Activated T-helper 1 cell treated with anti-CD3 and anti-CD28 coated beads, Interleukin-12 subunit alpha, Interleukin-12 subunit beta, Interleukin-2, Interleukin-4 antibody, amounts not matched to agents 30 ng/mL and 10 ng/mL and 1 ng/mL, durations not matched to agents 14 hours and 24 hours and 36 hours (primary cell): ENCODE measurements at regions not wholly inside any gene's neighbourhood (a gene's known extent, or its start where the extent isn't known, plus 50 kb on each side); places are given as distances from the start of the nearest gene placed in this dataset.

ENCODE experiments used
- DNase-seq: peaks from one replicate; pipeline ENCODE4 v3.0.0; 2021; ENCODE audit warnings: low spot score
- H3K27ac Mint-ChIP-seq: one replicate; pipeline ENCODE4 v1.8.0; 2021; ENCODE audit warnings: mild to moderate bottlenecking, mixed read lengths
- H3K27me3 Mint-ChIP-seq: one replicate; pipeline ENCODE4 v1.8.0; 2022; ENCODE audit warnings: mild to moderate bottlenecking, moderate library complexity, mixed read lengths; ENCODE audit not compliant: insufficient read depth
- H3K36me3 Mint-ChIP-seq: one replicate; pipeline ENCODE4 v1.8.0; 2021; ENCODE audit warnings: low read depth, mixed read lengths
- H3K4me1 Mint-ChIP-seq: one replicate; pipeline ENCODE4 v1.8.0; 2021; ENCODE audit warnings: low read depth, mixed read lengths
- H3K4me3 Mint-ChIP-seq: one replicate; pipeline ENCODE4 v1.8.0; 2021; ENCODE audit warnings: mild to moderate bottlenecking, moderate library complexity, mixed read lengths
- H3K9me3 Mint-ChIP-seq: one replicate; pipeline ENCODE4 v1.8.0; 2021; ENCODE audit warnings: mixed read lengths
- intact Hi-C: fragments of 100-400 bp; cut with micrococcal nuclease; formaldehyde crosslinking; loops from one replicate; pipeline ENCODE4 v1.15.1; 2024

DNA sequence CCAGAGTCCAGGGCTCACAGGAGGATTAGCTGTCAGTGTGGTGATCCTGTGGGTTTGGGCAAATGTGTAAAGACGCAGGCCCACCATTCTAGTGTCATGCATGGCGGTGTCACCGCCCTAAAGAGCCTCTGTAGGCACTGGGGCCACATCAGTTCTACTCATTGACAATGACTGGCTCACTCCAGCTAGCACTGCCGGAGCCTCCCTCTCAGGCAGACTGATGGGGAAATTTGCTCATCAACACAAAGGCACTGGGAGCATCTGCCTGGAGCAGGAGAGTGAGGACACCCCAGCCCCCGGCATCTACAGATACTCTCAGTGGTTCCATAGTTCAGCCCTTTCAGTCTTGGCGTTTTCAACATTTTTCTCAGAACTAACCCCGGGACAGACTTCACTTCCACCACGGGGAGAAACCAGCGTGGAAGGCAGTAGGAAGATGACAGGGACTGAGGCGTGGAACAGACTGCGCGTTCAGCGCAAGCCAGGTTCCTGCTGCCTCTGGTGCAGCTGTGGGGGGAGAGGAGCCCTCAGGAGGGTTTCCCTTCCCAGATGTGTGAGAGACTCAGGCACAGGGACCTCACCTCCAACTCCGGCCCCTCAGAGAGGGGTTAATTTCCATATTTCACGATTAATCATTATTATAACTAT lies 256.6 kb downstream of the RBFOX3 start:
- no peaks in the 10 kb centered on the region for H3K36me3 Mint-ChIP-seq

GRCh38 chr17:79353548-79353947 lies 257.3 kb downstream of the RBFOX3 start:
- Mint-ChIP-seq H3K9me3 (no peaks in the 10 kb centered on the region), H3K27ac (no peak overlapping the region), H3K4me1 (no peaks in the 10 kb centered on the region), H3K4me3 (no peak overlapping the region), H3K27me3 (no peaks in the 10 kb centered on the region), H3K36me3 (no peaks in the 10 kb centered on the region)
- intact Hi-C loops, result no loop called here
- no peak for DNase-seq

More for the DNA sequence above, 256.6 kb downstream of the RBFOX3 start:
- Mint-ChIP-seq H3K4me1 (no peaks in the 10 kb centered on the region), H3K9me3 (no peaks in the 10 kb centered on the region), H3K27me3 (no peaks in the 10 kb centered on the region), H3K4me3 (no peak overlapping the region), H3K27ac (no peak overlapping the region)
- intact Hi-C loops, result no loop called here
- no peak for DNase-seq

DNA sequence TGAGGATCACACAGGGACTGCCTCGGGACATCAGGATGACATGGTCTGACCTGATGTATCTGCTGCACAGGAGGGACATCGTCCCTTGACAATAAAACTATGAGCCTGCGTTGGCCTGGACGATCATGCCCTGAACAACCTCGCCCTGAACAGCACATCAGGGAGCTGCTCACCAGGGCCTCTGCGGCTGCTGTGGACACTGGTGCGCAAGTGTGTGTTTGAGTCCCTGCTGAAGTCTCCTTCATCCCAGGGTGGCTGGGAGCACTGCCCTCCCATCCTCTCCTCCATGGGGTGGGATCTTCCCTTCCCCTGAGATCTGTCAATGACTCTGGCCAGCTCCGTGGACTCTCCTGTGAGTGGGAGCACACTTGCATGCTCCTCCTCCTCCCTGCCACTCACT lies 257.8 kb downstream of the RBFOX3 start:
- intact Hi-C loops, result no loop called here
- Mint-ChIP-seq H3K27ac (no peak overlapping the region), H3K27me3 (peaks cover 3% of the 10 kb centered on the region), H3K4me3 (no peak overlapping the region), H3K36me3 (no peaks in the 10 kb centered on the region), H3K9me3 (no peaks in the 10 kb centered on the region), H3K4me1 (no peaks in the 10 kb centered on the region)
- no peak for DNase-seq

GRCh38 chr17:79350533-79350932 lies 260.3 kb downstream of the RBFOX3 start:
- Mint-ChIP-seq H3K4me3 (no peak overlapping the region), H3K4me1 (no peaks in the 10 kb centered on the region), H3K27ac (no peak overlapping the region), H3K36me3 (no peaks in the 10 kb centered on the region), H3K9me3 (no peaks in the 10 kb centered on the region), H3K27me3 (peaks cover 13% of the 10 kb centered on the region)
- DNase-seq, result no peak
- intact Hi-C loops, result no loop called here

DNA sequence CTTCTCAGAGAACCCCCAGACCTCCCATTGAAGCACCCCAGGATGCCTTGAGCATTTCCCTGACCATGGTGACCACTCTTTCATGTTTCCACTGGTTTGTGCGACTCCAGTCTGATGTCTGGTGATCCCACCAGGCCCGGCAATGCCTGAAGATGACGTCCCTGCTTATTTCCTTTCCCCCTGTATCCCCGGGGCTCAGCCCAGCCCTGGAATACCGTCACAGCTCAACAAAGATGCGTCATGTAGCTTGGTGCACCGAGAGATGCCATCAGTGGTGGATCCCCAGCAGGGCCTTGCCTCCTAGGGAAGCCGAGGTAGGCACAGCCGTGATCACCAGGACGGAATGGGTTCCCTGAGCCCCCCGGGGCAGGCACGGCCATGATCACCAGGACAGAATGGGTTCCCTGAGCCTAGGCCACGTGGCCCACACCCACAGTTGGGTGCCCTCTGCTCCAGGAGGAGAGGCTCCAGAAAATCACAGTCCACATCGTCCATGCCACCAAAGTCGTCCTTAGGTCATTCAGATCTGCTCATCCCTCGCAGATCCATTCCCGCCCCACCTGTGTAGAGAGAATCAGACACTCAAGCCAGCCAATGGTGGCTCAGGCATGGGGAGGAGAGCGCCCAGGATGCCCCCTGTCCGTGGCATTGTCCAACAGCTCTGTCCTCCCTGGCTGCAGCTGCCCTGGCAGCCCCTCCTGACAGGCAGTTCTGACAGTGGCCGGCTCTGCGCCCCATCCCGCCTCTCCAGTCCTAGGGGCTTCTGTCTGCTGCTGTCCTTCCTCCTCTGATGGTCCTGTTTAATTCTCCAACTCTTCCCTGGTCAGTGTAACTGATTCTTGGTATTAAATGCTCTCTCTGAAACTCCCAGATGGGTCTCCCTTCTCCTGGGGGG lies 261.1 kb downstream of the RBFOX3 start:
- intact Hi-C loops, result no loop called here
- H3K36me3 Mint-ChIP-seq, result no peaks in the 10 kb centered on the region
- peaks cover 15% of the 10 kb centered on the region for H3K27me3 Mint-ChIP-seq
- no peak for DNase-seq
- H3K4me3 Mint-ChIP-seq, result no peak overlapping the region
- no peaks in the 10 kb centered on the region for H3K9me3 Mint-ChIP-seq
- H3K4me1 Mint-ChIP-seq, result no peaks in the 10 kb centered on the region
- no peak overlapping the region for H3K27ac Mint-ChIP-seq

DNA sequence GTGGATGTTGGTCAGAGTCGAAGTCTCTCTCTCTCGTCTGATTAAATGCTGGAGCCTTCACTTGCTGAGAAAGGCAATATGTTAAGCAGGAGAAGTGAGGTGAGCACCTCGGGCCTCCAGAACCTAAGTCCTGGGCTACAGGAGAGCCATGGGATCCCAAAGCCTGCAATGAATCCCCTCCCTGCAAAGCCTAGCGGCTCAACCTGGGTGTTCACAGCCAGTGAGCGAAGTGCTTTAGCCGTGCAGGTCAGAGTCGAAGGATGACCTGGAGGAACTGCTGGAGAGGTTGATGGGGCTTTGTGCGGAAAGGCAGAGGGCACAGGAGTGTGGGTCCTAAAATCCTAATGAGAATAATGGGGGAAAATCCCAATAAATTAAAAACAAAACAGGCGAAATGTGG lies 267.8 kb downstream of the ENGASE start:
- no peak for DNase-seq
- Mint-ChIP-seq H3K4me1 (no peaks in the 10 kb centered on the region), H3K4me3 (no peak overlapping the region), H3K27me3 (peaks cover 6% of the 10 kb centered on the region), H3K9me3 (no peaks in the 10 kb centered on the region), H3K27ac (no peak overlapping the region), H3K36me3 (no peaks in the 10 kb centered on the region)
- intact Hi-C loops, result no loop called here

DNA sequence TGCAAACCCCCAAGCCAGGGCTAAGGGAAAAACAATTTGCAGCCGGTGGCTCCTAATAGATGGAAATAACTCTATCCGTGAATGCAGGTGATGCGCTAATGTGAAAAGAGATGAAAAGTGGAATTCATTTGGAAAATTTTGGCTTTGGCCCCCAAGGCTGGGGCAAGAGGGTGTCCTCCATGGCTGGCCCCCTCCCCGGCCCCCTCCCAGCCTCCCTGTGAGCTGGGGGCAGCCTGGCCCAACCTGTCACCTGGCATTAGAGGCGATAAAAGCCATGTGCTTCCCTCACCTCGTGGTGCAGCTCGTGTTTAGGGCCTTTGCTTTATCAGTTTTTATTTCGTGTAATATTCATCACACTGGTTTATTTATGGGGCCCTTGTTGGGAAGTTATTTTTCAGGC lies 267.2 kb downstream of the ENGASE start:
- Mint-ChIP-seq H3K4me1 (no peaks in the 10 kb centered on the region), H3K9me3 (no peaks in the 10 kb centered on the region), H3K4me3 (no peak overlapping the region), H3K36me3 (no peaks in the 10 kb centered on the region), H3K27ac (no peak overlapping the region), H3K27me3 (peaks cover 2% of the 10 kb centered on the region)
- no peak for DNase-seq
- intact Hi-C loops, result no loop called here

DNA sequence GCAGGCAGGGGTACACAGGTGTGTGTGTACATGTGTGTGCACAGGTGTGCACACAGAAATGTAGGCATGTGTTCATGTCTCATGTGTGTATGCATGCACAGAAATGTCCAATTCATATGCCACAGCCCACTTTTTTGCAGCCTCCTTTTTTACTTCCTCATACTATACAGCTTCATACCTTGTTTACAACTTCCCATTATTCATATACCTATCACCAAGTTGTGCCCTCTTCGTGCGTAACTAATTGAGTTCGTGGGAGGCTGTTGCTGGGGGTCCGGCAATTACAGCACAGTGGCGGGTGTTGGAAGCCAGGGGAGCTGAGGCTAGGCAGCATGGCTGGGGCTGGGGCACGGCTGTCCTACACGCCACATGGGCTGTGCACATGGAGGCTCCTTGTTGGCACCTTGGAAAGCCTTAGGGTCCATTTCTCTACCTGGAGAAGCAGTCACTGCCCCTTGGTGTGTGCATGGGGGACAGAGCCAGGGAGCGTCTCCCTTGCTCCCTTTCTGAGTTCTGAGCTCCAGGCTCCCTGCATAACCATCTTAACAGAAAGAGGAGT lies 266.7 kb downstream of the ENGASE start:
- H3K36me3 Mint-ChIP-seq, result no peaks in the 10 kb centered on the region
- H3K4me1 Mint-ChIP-seq, result no peaks in the 10 kb centered on the region
- no peaks in the 10 kb centered on the region for H3K9me3 Mint-ChIP-seq
- no peak overlapping the region for H3K27ac Mint-ChIP-seq
- H3K4me3 Mint-ChIP-seq, result no peak overlapping the region
- DNase-seq, result no peak
- intact Hi-C loops, result no loop called here
- H3K27me3 Mint-ChIP-seq, result peaks cover 2% of the 10 kb centered on the region

GRCh38 chr17:79340333-79341221 lies 266.0 kb downstream of the ENGASE start:
- intact Hi-C loops, result no loop called here

DNA sequence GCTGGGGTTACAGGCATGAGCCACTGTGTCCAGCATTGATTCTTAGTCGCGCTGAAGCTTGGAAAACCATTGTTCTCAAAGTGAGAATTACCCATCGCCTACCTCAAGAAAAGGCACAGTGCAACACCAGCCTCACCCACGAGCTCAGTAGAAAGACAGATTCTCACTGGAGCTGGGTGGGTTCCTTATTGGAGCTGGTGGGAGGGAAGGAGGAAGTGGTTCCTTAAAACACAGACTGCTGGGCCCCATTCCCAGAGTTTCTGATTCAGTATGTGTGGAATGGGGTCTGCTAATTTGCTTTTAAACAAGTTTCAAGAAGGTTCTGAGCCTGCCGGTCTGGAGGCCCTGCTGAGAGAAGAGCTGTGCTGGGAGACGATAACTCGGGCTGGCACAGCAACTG lies 264.7 kb downstream of the ENGASE start:
- intact Hi-C loops, result no loop called here

More at GRCh38 chr17:79340333-79341221, 266.0 kb downstream of the ENGASE start:
- Mint-ChIP-seq H3K36me3 (no peaks in the 10 kb centered on the region), H3K27me3 (peaks cover 2% of the 10 kb centered on the region), H3K27ac (no peak overlapping the region), H3K4me1 (no peaks in the 10 kb centered on the region), H3K4me3 (no peak overlapping the region), H3K9me3 (no peaks in the 10 kb centered on the region)
- no peak for DNase-seq

GRCh38 chr17:79338604-79339003 lies 264.0 kb downstream of the ENGASE start:
- Mint-ChIP-seq H3K4me3 (no peak overlapping the region), H3K9me3 (no peaks in the 10 kb centered on the region), H3K27me3 (no peaks in the 10 kb centered on the region), H3K36me3 (no peaks in the 10 kb centered on the region), H3K4me1 (no peaks in the 10 kb centered on the region), H3K27ac (no peak overlapping the region)
- DNase-seq, result no peak
- intact Hi-C loops, result no loop called here

More for the DNA sequence above, 264.7 kb downstream of the ENGASE start:
- Mint-ChIP-seq H3K36me3 (no peaks in the 10 kb centered on the region), H3K9me3 (no peaks in the 10 kb centered on the region), H3K27ac (no peak overlapping the region), H3K27me3 (no peaks in the 10 kb centered on the region), H3K4me1 (no peaks in the 10 kb centered on the region), H3K4me3 (no peak overlapping the region)
- no peak for DNase-seq

DNA sequence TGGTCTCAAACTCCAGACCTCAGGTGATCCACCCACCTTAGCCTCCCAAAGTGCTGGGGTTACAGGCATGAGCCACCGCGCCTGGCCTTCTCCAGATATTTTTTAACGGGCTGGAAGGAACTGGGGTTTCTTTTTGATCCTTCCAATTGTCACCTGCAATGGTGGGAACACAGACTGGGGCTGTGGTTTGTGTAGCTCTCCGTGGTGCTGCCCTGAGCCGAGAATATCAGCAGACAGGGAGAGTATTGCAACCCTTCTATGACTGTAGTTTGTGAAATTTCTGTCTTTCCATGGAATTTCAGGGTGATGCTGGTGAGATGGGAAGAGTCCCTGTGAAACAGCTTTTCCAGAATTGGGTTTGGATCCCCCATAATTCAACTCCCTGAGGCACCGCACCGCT lies 263.5 kb downstream of the ENGASE start:
- Mint-ChIP-seq H3K36me3 (no peaks in the 10 kb centered on the region), H3K4me1 (no peaks in the 10 kb centered on the region), H3K9me3 (no peaks in the 10 kb centered on the region), H3K27me3 (no peaks in the 10 kb centered on the region), H3K27ac (no peak overlapping the region), H3K4me3 (no peak overlapping the region)
- no peak for DNase-seq
- intact Hi-C loops, result no loop called here
